ENCODE measurements at regions not wholly inside any gene's neighbourhood (a gene's known extent, or its start where the extent isn't known, plus 50 kb on each side); places are given as distances from the start of the nearest gene placed in this dataset.

DNA sequence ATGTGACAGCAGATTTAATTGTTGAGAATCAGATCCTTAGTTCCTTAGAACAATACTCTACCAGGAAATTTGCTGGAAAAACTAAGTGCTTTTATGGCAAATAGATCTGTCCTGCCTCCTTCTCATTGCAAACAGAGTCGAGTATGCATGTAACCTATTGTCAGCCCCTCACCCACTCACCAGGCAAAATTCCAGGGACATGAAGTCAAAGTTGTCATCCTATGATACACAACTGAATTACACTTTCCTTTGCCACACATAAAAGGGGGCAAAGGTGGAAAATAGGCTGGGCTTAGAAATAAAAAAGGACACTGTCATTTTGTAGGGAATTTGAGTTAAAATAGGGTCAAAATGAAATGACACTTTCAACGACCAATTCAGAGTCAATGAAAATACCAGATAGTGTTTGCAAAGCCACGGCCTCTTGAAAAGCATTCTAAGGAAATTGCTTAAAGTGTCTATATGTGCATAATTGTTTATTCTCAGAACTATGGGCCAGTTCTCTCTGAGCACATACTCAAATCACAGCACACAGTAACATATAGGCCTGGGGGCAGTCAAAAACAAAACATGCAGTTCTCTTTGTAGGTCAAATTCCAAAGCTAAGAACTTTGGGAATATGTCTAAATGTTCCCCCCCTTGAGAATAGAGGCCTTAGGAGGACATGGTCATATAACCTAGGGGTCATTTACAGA lies 452.8 kb downstream of the NFIB start:
- TF ChIP-seq, protein P1, sequence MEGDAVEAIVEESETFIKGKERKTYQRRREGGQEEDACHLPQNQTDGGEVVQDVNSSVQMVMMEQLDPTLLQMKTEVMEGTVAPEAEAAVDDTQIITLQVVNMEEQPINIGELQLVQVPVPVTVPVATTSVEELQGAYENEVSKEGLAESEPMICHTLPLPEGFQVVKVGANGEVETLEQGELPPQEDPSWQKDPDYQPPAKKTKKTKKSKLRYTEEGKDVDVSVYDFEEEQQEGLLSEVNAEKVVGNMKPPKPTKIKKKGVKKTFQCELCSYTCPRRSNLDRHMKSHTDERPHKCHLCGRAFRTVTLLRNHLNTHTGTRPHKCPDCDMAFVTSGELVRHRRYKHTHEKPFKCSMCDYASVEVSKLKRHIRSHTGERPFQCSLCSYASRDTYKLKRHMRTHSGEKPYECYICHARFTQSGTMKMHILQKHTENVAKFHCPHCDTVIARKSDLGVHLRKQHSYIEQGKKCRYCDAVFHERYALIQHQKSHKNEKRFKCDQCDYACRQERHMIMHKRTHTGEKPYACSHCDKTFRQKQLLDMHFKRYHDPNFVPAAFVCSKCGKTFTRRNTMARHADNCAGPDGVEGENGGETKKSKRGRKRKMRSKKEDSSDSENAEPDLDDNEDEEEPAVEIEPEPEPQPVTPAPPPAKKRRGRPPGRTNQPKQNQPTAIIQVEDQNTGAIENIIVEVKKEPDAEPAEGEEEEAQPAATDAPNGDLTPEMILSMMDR (IDR thresholded peaks at IDR 0.05) = no peak
- TF ChIP-seq ZFX (IDR thresholded peaks at IDR 0.05; ENCODE audit: borderline replicate concordance) = no peak
